H1 (cell line): ENCODE measurements at regions not wholly inside any gene's neighbourhood (a gene's known extent, or its start where the extent isn't known, plus 50 kb on each side); places are given as distances from the start of the nearest gene placed in this dataset.

Experiments used
- CTCF ChIA-PET: fragments of 300-600 bp; sonication (Branson Sonifier 250); formaldehyde crosslinking; loops from one replicate; lab custom pipeline; 2021; ENCODE audit not compliant: partially characterized antibody; lab: Charles Lee
- POLR2A ChIA-PET: fragments of 300-600 bp; sonication (Branson Sonifier 250); formaldehyde crosslinking; loops from one replicate; lab custom pipeline; 2021; ENCODE audit warnings: inconsistent platforms; ENCODE audit not compliant: partially characterized antibody; lab: Charles Lee
- DNase-seq, 2 experiments: peaks; one replicate each; pipeline versions ENCODE4 v3.0.0 to v3.0.0-alpha.2; 2010 to 2022; ENCODE audit warnings: low spot score in 2 of 2, low read depth in 1 of 2, mixed read lengths in 1 of 2
- FAIRE-seq: peaks from 2 replicates; lab custom pipeline; 2011; peaks lifted over from hg19 to GRCh38; lab: Jason Lieb, UNC
- H2AFZ ChIP-seq: 2 replicates; pipeline ENCODE4 v1.8.1; 2012; ENCODE audit warnings: low read length, inconsistent platforms
- H2AK5ac ChIP-seq: 2 replicates; pipeline ENCODE4 v1.6.1; 2013; ENCODE audit warnings: low read depth, low read length
- H2BK120ac ChIP-seq: replicated peaks from 2 replicates; pipeline ENCODE3; 2013; ENCODE audit warnings: low read depth, low read length, inconsistent platforms
- H2BK12ac ChIP-seq: 2 replicates; pipeline ENCODE4 v1.6.1; 2013; ENCODE audit warnings: low read depth, low read length
- H2BK15ac ChIP-seq: 2 replicates; pipeline ENCODE4 v1.6.1; 2013; ENCODE audit warnings: low read length
- H2BK20ac ChIP-seq: 2 replicates; pipeline ENCODE4 v1.6.1; 2013; ENCODE audit warnings: low read length
- H2BK5ac ChIP-seq: 2 replicates; pipeline ENCODE4 v1.6.1; 2013; ENCODE audit warnings: low read depth, low read length
- H3K14ac ChIP-seq: 2 replicates; pipeline ENCODE4 v1.6.1; 2013; ENCODE audit warnings: inconsistent platforms; ENCODE audit not compliant: insufficient read length
- H3K18ac ChIP-seq: 2 replicates; pipeline ENCODE4 v1.6.1; 2013; ENCODE audit warnings: low read length; ENCODE audit errors: extremely low read depth
- H3K23ac ChIP-seq: 2 replicates; pipeline ENCODE4 v1.6.1; 2013; ENCODE audit warnings: inconsistent platforms; ENCODE audit not compliant: insufficient read length
- H3K23me2 ChIP-seq: 2 replicates; pipeline ENCODE4 v1.6.1; 2013; ENCODE audit warnings: low read depth, low read length
- H3K27ac ChIP-seq: 2 replicates; pipeline ENCODE4 v1.6.1; 2011; ENCODE audit warnings: low read depth, low read length, inconsistent platforms
- H3K27me3 ChIP-seq, 4 experiments: replicated peaks in 1 of 4; 1 replicate in 1 of 4; 2 replicates in 3 of 4; pipeline versions ENCODE4 v1.6.1 to v1.8.1; 2011 to 2013; ENCODE audit warnings: low read length in 3 of 4, mild to moderate bottlenecking in 3 of 4, inconsistent platforms in 2 of 4, mixed read lengths in 2 of 4, moderate library complexity in 1 of 4; ENCODE audit not compliant: control insufficient read depth in 3 of 4, insufficient read depth in 3 of 4; ENCODE audit errors: extremely low read depth in 1 of 4
- H3K36me3 ChIP-seq, 4 experiments: 2 replicates each; pipeline versions ENCODE4 v1.6.1 to v1.8.1; 2011 to 2013; ENCODE audit warnings: mild to moderate bottlenecking in 4 of 4, low read length in 3 of 4, moderate library complexity in 2 of 4, control low read depth in 1 of 4, inconsistent platforms in 1 of 4; ENCODE audit not compliant: insufficient read depth in 4 of 4, control insufficient read depth in 2 of 4
- H3K4ac ChIP-seq: replicated peaks from 2 replicates; pipeline ENCODE3; 2013; ENCODE audit warnings: low read length, low read depth, mixed read lengths, inconsistent platforms; ENCODE audit not compliant: insufficient read length
- H3K4me1 ChIP-seq, 4 experiments: replicated peaks in 1 of 4; 1 replicate in 1 of 4; 2 replicates in 3 of 4; pipeline versions ENCODE4 v1.6.1 to v1.8.1; 2011 to 2013; ENCODE audit warnings: low read length in 3 of 4, inconsistent platforms in 2 of 4, mixed read lengths in 1 of 4; ENCODE audit not compliant: insufficient read depth in 4 of 4, control insufficient read depth in 3 of 4
- H3K4me2 ChIP-seq, 2 experiments: 2 replicates each; pipeline versions ENCODE4 v1.6.1 to v1.8.1; 2011 to 2013; ENCODE audit warnings: low read depth in 2 of 2, low read length in 2 of 2, control low read depth in 1 of 2, inconsistent platforms in 1 of 2, mild to moderate bottlenecking in 1 of 2; ENCODE audit not compliant: insufficient read depth in 1 of 2
- H3K4me3 ChIP-seq, 4 experiments: fragments of 200-600, 300-600 bp in 1 of 4; sonication (generic), shearing (Covaris generic), sonication (Bioruptor Twin) in 1 of 4; 2 replicates each; pipeline versions ENCODE4 v1.5.1 to v1.8.1; 2011 to 2016; ENCODE audit warnings: low read length in 4 of 4, low read depth in 3 of 4, control low read depth in 2 of 4, inconsistent platforms in 2 of 4, mild to moderate bottlenecking in 2 of 4, mixed read lengths in 1 of 4, moderate library complexity in 1 of 4; ENCODE audit not compliant: insufficient read depth in 2 of 4; ENCODE audit errors: extremely low read depth in 1 of 4
- H3K56ac ChIP-seq: replicated peaks from 2 replicates; pipeline ENCODE3; 2013; ENCODE audit warnings: low read depth, mild to moderate bottlenecking, mixed read lengths, low read length, inconsistent platforms; ENCODE audit not compliant: insufficient read length
- H3K79me1 ChIP-seq: 2 replicates; pipeline ENCODE4 v1.6.1; 2013; ENCODE audit warnings: low read depth, low read length, control low read depth
- H3K79me2 ChIP-seq, 2 experiments: 2 replicates each; pipeline versions ENCODE4 v1.6.1 to v1.8.1; 2012 to 2013; ENCODE audit warnings: low read length in 2 of 2, mild to moderate bottlenecking in 2 of 2, inconsistent platforms in 1 of 2; ENCODE audit not compliant: insufficient read depth in 2 of 2, control insufficient read depth in 1 of 2
- H3K9ac ChIP-seq, 4 experiments: replicated peaks in 1 of 4; 1 replicate in 1 of 4; 2 replicates in 3 of 4; pipeline versions ENCODE4 v1.6.1 to v1.8.1; 2011 to 2013; ENCODE audit warnings: low read depth in 3 of 4, low read length in 3 of 4, control low read depth in 2 of 4, mild to moderate bottlenecking in 2 of 4, moderate library complexity in 2 of 4, inconsistent platforms in 1 of 4; ENCODE audit errors: extremely low read depth in 1 of 4
- H3K9me3 ChIP-seq, 2 experiments: 2 replicates each; pipeline versions ENCODE4 v1.6.1 to v1.8.1; 2012 to 2013; ENCODE audit warnings: mild to moderate bottlenecking in 2 of 2, moderate library complexity in 2 of 2, control low read depth in 1 of 2, inconsistent platforms in 1 of 2, low read depth in 1 of 2, low read length in 1 of 2, mixed read lengths in 1 of 2; ENCODE audit not compliant: insufficient read depth in 2 of 2
- H4K20me1 ChIP-seq, 2 experiments: replicated peaks in 1 of 2; 2 replicates each; pipeline versions ENCODE3 to v1.8.1; 2011 to 2013; ENCODE audit warnings: inconsistent platforms in 2 of 2, low read length in 2 of 2, mild to moderate bottlenecking in 1 of 2; ENCODE audit not compliant: insufficient read depth in 2 of 2, control insufficient read depth in 1 of 2
- H4K5ac ChIP-seq: 2 replicates; pipeline ENCODE4 v1.6.1; 2013; ENCODE audit warnings: low read length, low read depth, mixed read lengths, inconsistent platforms; ENCODE audit not compliant: insufficient read length
- H4K8ac ChIP-seq: 2 replicates; pipeline ENCODE4 v1.8.0; 2013; ENCODE audit warnings: mild to moderate bottlenecking, moderate library complexity, low read length, inconsistent platforms; ENCODE audit not compliant: insufficient read depth; ENCODE audit errors: extremely low read depth
- H4K91ac ChIP-seq: replicated peaks from 2 replicates; pipeline ENCODE3; 2013; ENCODE audit warnings: low read length, mixed read lengths, inconsistent platforms; ENCODE audit not compliant: insufficient read length
- SRF ChIP-seq: IDR thresholded peaks from 2 replicates; pipeline ENCODE4 v1.6.1; 2011; ENCODE audit warnings: mild to moderate bottlenecking, low read depth, low read length, moderate library complexity
- WGBS, 2 experiments: shearing (Covaris generic) in 1 of 2; methylation state at CpG; one replicate each; pipeline versions ENCODE4 v1.1.6 to v1.1.7; 2013 to 2015; ENCODE audit warnings: low lambda C conversion rate in 2 of 2, mixed read lengths in 2 of 2, inconsistent platforms in 1 of 2, low coverage in 1 of 2, missing lambda C conversion rate in 1 of 2; ENCODE audit not compliant: insufficient replicate concordance in 2 of 2, insufficient coverage in 1 of 2, insufficient read length in 1 of 2; ENCODE audit errors: extremely low coverage in 1 of 2, missing lambda C conversion rate in 1 of 2; 5-methylcytosine and 5-hydroxymethylcytosine counted together

DNA sequence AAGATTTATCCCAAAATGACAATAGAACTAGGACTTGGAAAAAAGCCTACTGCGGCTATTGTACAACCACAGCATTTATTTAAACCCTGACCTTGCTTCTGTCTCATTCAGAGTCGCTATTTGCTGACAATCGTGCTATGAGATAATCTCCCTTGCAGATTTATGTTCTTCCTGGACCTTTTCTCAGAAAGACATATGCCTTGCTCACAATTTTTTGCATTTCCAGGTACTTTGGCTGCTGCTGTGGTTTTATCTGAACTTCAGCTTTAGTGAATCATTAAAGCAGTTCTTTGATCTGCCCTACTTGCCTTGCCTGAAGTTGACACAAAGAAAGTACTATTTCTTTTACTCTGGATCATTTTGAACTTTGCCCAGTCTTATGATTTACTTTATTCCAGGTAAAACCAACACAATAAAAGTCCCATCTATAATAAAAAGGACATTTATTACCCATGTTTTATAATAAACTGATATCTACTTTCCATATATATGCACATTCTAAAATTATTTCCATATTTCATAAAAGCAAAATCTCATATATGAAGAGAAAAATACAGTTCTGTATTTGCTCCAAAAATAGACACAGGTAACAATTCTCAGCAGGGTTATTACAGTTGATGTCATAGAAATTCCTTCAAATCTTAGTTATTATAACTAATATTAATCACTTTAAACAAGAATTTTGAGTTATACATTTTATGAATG is 63.4 kb upstream of the CARD18 start:
- no peak overlapping the region for H3K56ac ChIP-seq
- H3K18ac ChIP-seq, result no peak overlapping the region
- H3K27me3 ChIP-seq, result no peaks in the 10 kb centered on the region
- H4K5ac ChIP-seq, result no peak overlapping the region
- H2BK120ac ChIP-seq, result no peak overlapping the region
- no peak overlapping the region for H3K4me3 ChIP-seq
- ChIA-PET CTCF (no interaction called here), POLR2A (no interaction called here)
- no peak overlapping the region for H3K4me2 ChIP-seq
- no peak overlapping the region for H3K27ac ChIP-seq
- no peaks in the 10 kb centered on the region for H3K79me1 ChIP-seq
- no peaks in the 10 kb centered on the region for H3K4me1 ChIP-seq
- no peaks in the 10 kb centered on the region for H3K9me3 ChIP-seq
- no peak overlapping the region for H3K4ac ChIP-seq
- FAIRE-seq (no peak), DNase-seq (no peak)
- H3K23ac ChIP-seq, result no peak overlapping the region
- H3K79me2 ChIP-seq, result no peaks in the 10 kb centered on the region
- no peak overlapping the region for H4K8ac ChIP-seq
- no peak overlapping the region for H3K14ac ChIP-seq
- no peak overlapping the region for H3K9ac ChIP-seq
- no peak overlapping the region for H2BK12ac ChIP-seq
- no peak overlapping the region for H2AFZ ChIP-seq
- 96% methylated on average over 3 of the region's 3 CpGs; no CpG with 5 or more reads in 1 of the 2 experiments for WGBS, 2 experiments
- no peak overlapping the region for H2BK5ac ChIP-seq
- no peaks in the 10 kb centered on the region for H3K23me2 ChIP-seq
- no peak overlapping the region for H4K91ac ChIP-seq
- no peaks in the 10 kb centered on the region for H3K36me3 ChIP-seq
- H2BK15ac ChIP-seq, result no peak overlapping the region
- no peaks in the 10 kb centered on the region for H4K20me1 ChIP-seq
- no peak overlapping the region for H2BK20ac ChIP-seq
- H2AK5ac ChIP-seq, result no peak overlapping the region
- TF ChIP-seq SRF, result no peak
